Hepatocyte (in vitro differentiated cells): ENCODE measurements at regions not wholly inside any gene's neighbourhood (a gene's known extent, or its start where the extent isn't known, plus 50 kb on each side); places are given as distances from the start of the nearest gene placed in this dataset.

ENCODE experiments used
- EZH2 ChIP-seq: fragments of 200-600 bp; sonication (generic); IDR thresholded peaks from 2 replicates; pipeline ENCODE4 v1.6.1; 2016; ENCODE audit warnings: antibody characterized with exemption, mild to moderate bottlenecking, borderline replicate concordance
- EZH2phosphoT487 ChIP-seq: fragments of 200-600 bp; sonication (generic); IDR thresholded peaks from one replicate; pipeline ENCODE4 v1.6.1; 2018; ENCODE audit warnings: antibody characterized with exemption, mild to moderate bottlenecking, low read depth, moderate library complexity; ENCODE audit not compliant: unreplicated experiment, severe bottlenecking
- TF ChIP-seq, protein P1 (sequence below): fragments of 200-600 bp; sonication (generic); IDR thresholded peaks from 2 replicates; pipeline ENCODE4 v1.5.1; 2016; ENCODE audit warnings: antibody characterized with exemption, mild to moderate bottlenecking; ENCODE audit not compliant: poor library complexity

DNA sequence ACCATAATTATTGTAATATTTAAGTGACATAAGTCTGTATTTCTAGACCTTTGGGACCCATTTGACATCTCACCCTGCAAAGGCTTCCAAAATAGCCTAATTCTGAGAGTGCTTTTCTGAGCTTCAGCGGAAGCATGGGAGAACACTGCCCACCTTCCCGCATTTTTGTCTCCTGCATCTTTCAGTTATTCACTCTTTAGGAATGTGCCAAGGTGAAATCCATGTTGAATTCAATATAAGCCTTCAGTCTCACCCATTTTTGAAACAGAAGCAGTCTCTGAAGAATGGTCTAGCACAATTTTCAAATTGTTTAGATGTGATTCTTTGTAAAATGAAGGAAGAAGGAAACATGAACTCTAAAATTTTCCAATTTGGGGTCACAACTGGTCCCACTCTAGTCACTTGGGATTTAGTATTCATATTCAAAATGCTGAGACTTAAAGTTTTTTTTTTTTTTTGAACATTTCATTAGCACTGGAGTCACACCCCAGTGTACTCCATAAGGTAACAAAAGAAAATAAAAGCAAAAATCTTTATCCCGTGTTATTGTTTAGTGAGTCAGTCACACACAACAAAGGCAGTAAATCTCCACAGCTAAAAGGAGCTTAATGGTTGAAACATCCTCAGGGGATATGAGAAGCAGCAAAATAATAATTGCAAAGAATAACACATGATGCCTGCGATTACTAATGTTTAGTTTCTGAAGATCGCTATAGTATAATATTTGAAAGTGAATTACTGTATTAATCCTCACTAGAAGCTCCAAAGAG lies 479.9 kb upstream of the BTBD3 start:
- TF ChIP-seq, protein P1, sequence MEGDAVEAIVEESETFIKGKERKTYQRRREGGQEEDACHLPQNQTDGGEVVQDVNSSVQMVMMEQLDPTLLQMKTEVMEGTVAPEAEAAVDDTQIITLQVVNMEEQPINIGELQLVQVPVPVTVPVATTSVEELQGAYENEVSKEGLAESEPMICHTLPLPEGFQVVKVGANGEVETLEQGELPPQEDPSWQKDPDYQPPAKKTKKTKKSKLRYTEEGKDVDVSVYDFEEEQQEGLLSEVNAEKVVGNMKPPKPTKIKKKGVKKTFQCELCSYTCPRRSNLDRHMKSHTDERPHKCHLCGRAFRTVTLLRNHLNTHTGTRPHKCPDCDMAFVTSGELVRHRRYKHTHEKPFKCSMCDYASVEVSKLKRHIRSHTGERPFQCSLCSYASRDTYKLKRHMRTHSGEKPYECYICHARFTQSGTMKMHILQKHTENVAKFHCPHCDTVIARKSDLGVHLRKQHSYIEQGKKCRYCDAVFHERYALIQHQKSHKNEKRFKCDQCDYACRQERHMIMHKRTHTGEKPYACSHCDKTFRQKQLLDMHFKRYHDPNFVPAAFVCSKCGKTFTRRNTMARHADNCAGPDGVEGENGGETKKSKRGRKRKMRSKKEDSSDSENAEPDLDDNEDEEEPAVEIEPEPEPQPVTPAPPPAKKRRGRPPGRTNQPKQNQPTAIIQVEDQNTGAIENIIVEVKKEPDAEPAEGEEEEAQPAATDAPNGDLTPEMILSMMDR = no peak
- TF ChIP-seq EZH2 (no peak), EZH2phosphoT487 (no peak)
